DMS53 (cell line): ENCODE measurements at regions not wholly inside any gene's neighbourhood (a gene's known extent, or its start where the extent isn't known, plus 50 kb on each side); places are given as distances from the start of the nearest gene placed in this dataset.

Source experiments
- DNase-seq: peaks from one replicate; lab custom pipeline; 2025; lab: John Stamatoyannopoulos, UW

- DNase-seq = no peak
These were observed 242.3 kb upstream of the GPRIN3 start for GRCh38 chr4:89549907-89550306.

- DNase-seq = no peak
These were observed 237.7 kb upstream of the GPRIN3 start for GRCh38 chr4:89545315-89545714.

- no peak for DNase-seq
These were observed 234.4 kb upstream of the GPRIN3 start for GRCh38 chr4:89541998-89542397.

GRCh38 chr4:89539797-89540711 lies 232.5 kb upstream of the GPRIN3 start:
- DNase-seq = no peak

- no peak for DNase-seq
These were observed 231.8 kb upstream of the GPRIN3 start for GRCh38 chr4:89539374-89539773.

GRCh38 chr4:89538886-89539285 lies 231.3 kb upstream of the GPRIN3 start:
- no peak for DNase-seq

GRCh38 chr4:89538171-89538570 lies 230.6 kb upstream of the GPRIN3 start:
- DNase-seq = no peak

- no peak for DNase-seq
These were observed 229.7 kb upstream of the GPRIN3 start for GRCh38 chr4:89537281-89537680.

GRCh38 chr4:89535251-89535650 lies 227.7 kb upstream of the GPRIN3 start:
- no peak for DNase-seq

- DNase-seq = no peak
These were observed 226.8 kb upstream of the GPRIN3 start for GRCh38 chr4:89534356-89534755.

- no peak for DNase-seq
These were observed 224.5 kb upstream of the GPRIN3 start for GRCh38 chr4:89531932-89532640.

- DNase-seq = no peak
These were observed 221.0 kb upstream of the GPRIN3 start for GRCh38 chr4:89528526-89529133.

GRCh38 chr4:89521826-89522225 lies 214.2 kb upstream of the GPRIN3 start:
- DNase-seq = no peak

- DNase-seq = no peak
These were observed 212.2 kb upstream of the GPRIN3 start for GRCh38 chr4:89519771-89520320.

- DNase-seq = no peak
These were observed 210.7 kb upstream of the GPRIN3 start for GRCh38 chr4:89518259-89518658.

GRCh38 chr4:89514811-89515210 lies 207.2 kb upstream of the GPRIN3 start:
- DNase-seq = no peak

GRCh38 chr4:89511776-89512175 lies 204.2 kb upstream of the GPRIN3 start:
- DNase-seq = no peak

- no peak for DNase-seq
These were observed 202.2 kb upstream of the GPRIN3 start for GRCh38 chr4:89509708-89510281.

- no peak for DNase-seq
These were observed 199.4 kb upstream of the GPRIN3 start for GRCh38 chr4:89506866-89507491.

- no peak for DNase-seq
These were observed 195.0 kb upstream of the GPRIN3 start for GRCh38 chr4:89502581-89502980.

- no peak for DNase-seq
These were observed 190.1 kb upstream of the GPRIN3 start for GRCh38 chr4:89497517-89498308.
